HFFc6 (cell line): ENCODE measurements at regions not wholly inside any gene's neighbourhood (a gene's known extent, or its start where the extent isn't known, plus 50 kb on each side); places are given as distances from the start of the nearest gene placed in this dataset.

Experiments used
- DNase-seq: peaks from one replicate; pipeline ENCODE4 v3.0.0-alpha.2; 2018
- H3K27ac Mint-ChIP-seq: 2 replicates; pipeline ENCODE4 v1.8.0; 2020; ENCODE audit warnings: mild to moderate bottlenecking, mixed read lengths
- H3K27me3 Mint-ChIP-seq: 2 replicates; pipeline ENCODE4 v1.8.0; 2021; ENCODE audit warnings: mild to moderate bottlenecking, moderate library complexity, mixed read lengths; ENCODE audit not compliant: insufficient read depth
- H3K36me3 Mint-ChIP-seq: 2 replicates; pipeline ENCODE4 v1.8.0; 2021; ENCODE audit warnings: low read depth, mixed read lengths
- H3K4me1 Mint-ChIP-seq: 2 replicates; pipeline ENCODE4 v1.8.0; 2020; ENCODE audit warnings: low read depth, mixed read lengths
- H3K4me3 Mint-ChIP-seq: 2 replicates; pipeline ENCODE4 v1.8.0; 2020; ENCODE audit warnings: mild to moderate bottlenecking, moderate library complexity, mixed read lengths
- H3K9me3 Mint-ChIP-seq: 2 replicates; pipeline ENCODE4 v1.8.0; 2020; ENCODE audit warnings: mild to moderate bottlenecking, mixed read lengths
- CTCF ChIP-seq: fragments of 200-600 bp; sonication (generic); IDR thresholded peaks from 2 replicates; pipeline ENCODE4 v1.5.0; 2021; ENCODE audit warnings: antibody characterized with exemption, mild to moderate bottlenecking

GRCh38 chr3:3712971-3713370, 86.3 kb upstream of the LRRN1 start:
- H3K27me3 Mint-ChIP-seq: no peaks in the 10 kb centered on the region
- DNase-seq: no peak
- no peaks in the 10 kb centered on the region for H3K4me1 Mint-ChIP-seq
- peaks cover 39% of the 10 kb centered on the region for H3K9me3 Mint-ChIP-seq
- H3K4me3 Mint-ChIP-seq: no peak overlapping the region
- TF ChIP-seq CTCF: no peak
- no peak overlapping the region for H3K27ac Mint-ChIP-seq
- H3K36me3 Mint-ChIP-seq: no peaks in the 10 kb centered on the region

GRCh38 chr3:3708769-3709115, 90.5 kb upstream of the LRRN1 start:
- TF ChIP-seq CTCF: no peak
- H3K9me3 Mint-ChIP-seq: peaks cover 36% of the 10 kb centered on the region
- H3K4me3 Mint-ChIP-seq: no peak overlapping the region
- H3K27me3 Mint-ChIP-seq: no peaks in the 10 kb centered on the region
- H3K36me3 Mint-ChIP-seq: no peaks in the 10 kb centered on the region
- H3K27ac Mint-ChIP-seq: no peak overlapping the region
- H3K4me1 Mint-ChIP-seq: no peaks in the 10 kb centered on the region
- DNase-seq: no peak

GRCh38 chr3:3707858-3708768, 91.1 kb upstream of the LRRN1 start:
- Mint-ChIP-seq H3K36me3 (no peaks in the 10 kb centered on the region), H3K4me1 (no peaks in the 10 kb centered on the region), H3K4me3 (no peak overlapping the region), H3K27me3 (no peaks in the 10 kb centered on the region), H3K9me3 (peaks cover 36% of the 10 kb centered on the region), H3K27ac (no peak overlapping the region)
- TF ChIP-seq CTCF: no peak
- DNase-seq: no peak

GRCh38 chr3:3705090-3705775, 94.0 kb upstream of the LRRN1 start:
- no peaks in the 10 kb centered on the region for H3K4me1 Mint-ChIP-seq
- peaks cover 37% of the 10 kb centered on the region for H3K9me3 Mint-ChIP-seq
- no peaks in the 10 kb centered on the region for H3K27me3 Mint-ChIP-seq
- no peak overlapping the region for H3K4me3 Mint-ChIP-seq
- H3K27ac Mint-ChIP-seq: no peak overlapping the region
- TF ChIP-seq CTCF: no peak
- H3K36me3 Mint-ChIP-seq: no peaks in the 10 kb centered on the region
- no peak for DNase-seq

- DNase-seq: no peak
- Mint-ChIP-seq H3K9me3 (peaks cover 46% of the 10 kb centered on the region), H3K4me1 (no peaks in the 10 kb centered on the region), H3K4me3 (no peak overlapping the region), H3K36me3 (no peaks in the 10 kb centered on the region), H3K27ac (no peak overlapping the region), H3K27me3 (no peaks in the 10 kb centered on the region)
- no peak for TF ChIP-seq CTCF
These were observed 97.3 kb upstream of the LRRN1 start for GRCh38 chr3:3701949-3702348.
